A549 (cell line): ENCODE measurements at regions not wholly inside any gene's neighbourhood (a gene's known extent, or its start where the extent isn't known, plus 50 kb on each side); places are given as distances from the start of the nearest gene placed in this dataset.

Experiments
- MAX ChIP-seq: IDR thresholded peaks from 2 replicates; pipeline ENCODE4 v1.6.1; 2012
- MAZ ChIP-seq: fragments of 150-350 bp; IDR thresholded peaks from 2 replicates; pipeline ENCODE4 v1.6.1; 2014; ENCODE audit warnings: antibody characterized with exemption, low read depth, low read length, borderline replicate concordance
- NFE2L2 ChIP-seq: fragments of 150-350 bp; conservative IDR thresholded peaks from 2 replicates; pipeline ENCODE4 v1.6.1; 2014; ENCODE audit warnings: low read length
- PBX3 ChIP-seq: IDR thresholded peaks from 2 replicates; pipeline ENCODE4 v1.6.1; 2012
- POLR2A ChIP-seq: IDR thresholded peaks from 2 replicates; pipeline ENCODE4 v1.6.1; 2012; ENCODE audit warnings: mild to moderate bottlenecking, low read length
- TF ChIP-seq, protein P1 (sequence below): fragments of >200 bp; sonication (Bioruptor Twin); formaldehyde crosslinking; IDR thresholded peaks from 3 replicates; pipeline ENCODE4 v1.5.1; 2016

DNA sequence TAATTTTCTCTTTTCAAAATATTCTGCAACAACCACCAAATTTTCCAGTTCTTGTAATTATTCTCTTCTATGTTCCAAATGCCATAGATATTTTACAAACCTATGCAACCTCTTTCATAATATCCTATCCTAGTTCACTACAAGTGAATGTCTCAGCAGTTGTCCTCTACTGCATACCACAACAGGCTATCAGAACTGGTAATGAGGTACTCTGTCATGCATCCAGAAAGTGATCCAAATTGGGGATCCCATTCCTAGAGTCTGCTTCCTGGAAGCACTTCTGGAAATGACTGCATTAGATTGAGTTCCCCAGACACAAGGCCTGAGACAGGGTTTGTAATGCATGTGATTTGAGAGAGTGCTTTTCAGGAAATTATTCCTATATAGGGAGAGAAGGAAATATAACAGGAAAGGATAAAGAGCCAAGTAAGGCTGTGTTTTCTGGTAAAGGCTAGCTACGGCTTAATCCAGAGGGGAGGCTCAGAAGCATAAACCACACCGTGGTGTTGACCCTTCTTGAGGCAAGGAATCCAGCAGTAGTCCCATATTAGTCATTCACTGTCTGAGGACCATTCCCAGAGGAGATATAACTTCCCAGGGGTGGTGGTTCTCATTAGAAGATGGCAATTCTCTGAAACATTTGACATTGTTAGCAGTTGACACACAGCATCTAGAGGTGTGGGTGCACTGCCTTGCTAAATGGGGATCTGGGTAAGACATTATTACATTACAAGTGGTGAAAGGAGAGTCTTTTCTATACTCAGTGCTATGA lies 80.3 kb upstream of the FST start:
- TF ChIP-seq, protein P1, sequence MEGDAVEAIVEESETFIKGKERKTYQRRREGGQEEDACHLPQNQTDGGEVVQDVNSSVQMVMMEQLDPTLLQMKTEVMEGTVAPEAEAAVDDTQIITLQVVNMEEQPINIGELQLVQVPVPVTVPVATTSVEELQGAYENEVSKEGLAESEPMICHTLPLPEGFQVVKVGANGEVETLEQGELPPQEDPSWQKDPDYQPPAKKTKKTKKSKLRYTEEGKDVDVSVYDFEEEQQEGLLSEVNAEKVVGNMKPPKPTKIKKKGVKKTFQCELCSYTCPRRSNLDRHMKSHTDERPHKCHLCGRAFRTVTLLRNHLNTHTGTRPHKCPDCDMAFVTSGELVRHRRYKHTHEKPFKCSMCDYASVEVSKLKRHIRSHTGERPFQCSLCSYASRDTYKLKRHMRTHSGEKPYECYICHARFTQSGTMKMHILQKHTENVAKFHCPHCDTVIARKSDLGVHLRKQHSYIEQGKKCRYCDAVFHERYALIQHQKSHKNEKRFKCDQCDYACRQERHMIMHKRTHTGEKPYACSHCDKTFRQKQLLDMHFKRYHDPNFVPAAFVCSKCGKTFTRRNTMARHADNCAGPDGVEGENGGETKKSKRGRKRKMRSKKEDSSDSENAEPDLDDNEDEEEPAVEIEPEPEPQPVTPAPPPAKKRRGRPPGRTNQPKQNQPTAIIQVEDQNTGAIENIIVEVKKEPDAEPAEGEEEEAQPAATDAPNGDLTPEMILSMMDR: no peak
- TF ChIP-seq POLR2A (no peak), NFE2L2 (no peak), PBX3 (no peak), MAZ (no peak), MAX (no peak)
